Liver (tissue), 8 donors: ENCODE measurements at regions not wholly inside any gene's neighbourhood (a gene's known extent, or its start where the extent isn't known, plus 50 kb on each side); places are given as distances from the start of the nearest gene placed in this dataset.

Experiments used
- DNase-seq: peaks from one replicate; pipeline ENCODE4 v3.0.0-alpha.2; 2017; ENCODE audit warnings: low spot score
- H3K27ac ChIP-seq, 2 donors: one replicate each; pipeline ENCODE4 v1.7.0; 2013; ENCODE audit warnings: inconsistent platforms in 2 of 2, low read length in 2 of 2, control low read depth in 1 of 2, low read depth in 1 of 2, mild to moderate bottlenecking in 1 of 2
- H3K27me3 ChIP-seq, 4 donors: one replicate each; pipeline versions ENCODE4 v1.6.1 to v1.7.0; 2013; ENCODE audit warnings: low read length in 3 of 4, inconsistent platforms in 1 of 4, mild to moderate bottlenecking in 1 of 4, moderate library complexity in 1 of 4; ENCODE audit not compliant: control insufficient read depth in 4 of 4, insufficient read depth in 4 of 4
- H3K36me3 ChIP-seq, 4 donors: one replicate each; pipeline versions ENCODE4 v1.6.1 to v1.7.0; 2013; ENCODE audit warnings: low read length in 3 of 4, mild to moderate bottlenecking in 3 of 4, low read depth in 1 of 4, moderate library complexity in 1 of 4; ENCODE audit not compliant: control insufficient read depth in 4 of 4, insufficient read depth in 3 of 4
- H3K4me1 ChIP-seq, 4 donors: one replicate each; pipeline versions ENCODE4 v1.6.1 to v1.7.0; 2013; ENCODE audit warnings: low read length in 3 of 4, mild to moderate bottlenecking in 3 of 4, moderate library complexity in 1 of 4; ENCODE audit not compliant: control insufficient read depth in 4 of 4, insufficient read depth in 4 of 4
- H3K4me3 ChIP-seq, 3 donors: one replicate each; pipeline versions ENCODE4 v1.6.1 to v1.7.0; 2013; ENCODE audit warnings: low read length in 3 of 3, control low read depth in 1 of 3, low read depth in 1 of 3, mild to moderate bottlenecking in 1 of 3
- H3K9ac ChIP-seq, 2 donors: one replicate each; pipeline ENCODE4 v1.7.0; 2013; ENCODE audit warnings: low read length in 2 of 2, mild to moderate bottlenecking in 2 of 2, moderate library complexity in 2 of 2, control low read depth in 1 of 2, low read depth in 1 of 2
- H3K9me3 ChIP-seq, 4 donors: one replicate each; pipeline versions ENCODE4 v1.6.1 to v1.7.0; 2013; ENCODE audit warnings: low read length in 3 of 4; ENCODE audit not compliant: control insufficient read depth in 4 of 4
- ATF3 ChIP-seq: IDR thresholded peaks from 2 replicates; pipeline ENCODE4 v1.6.1; 2016; ENCODE audit warnings: antibody characterized with exemption
- FOXA1 ChIP-seq: IDR thresholded peaks from 2 replicates; pipeline ENCODE4 v1.6.1; 2016; ENCODE audit warnings: antibody characterized with exemption
- FOXA2 ChIP-seq: IDR thresholded peaks from 2 replicates; pipeline ENCODE4 v1.6.1; 2016; ENCODE audit warnings: antibody characterized with exemption
- GABPA ChIP-seq, 2 donors: IDR thresholded peaks in 1 of 2; conservative IDR thresholded peaks in 1 of 2; 2 replicates each; pipeline ENCODE4 v1.6.1; 2016; ENCODE audit warnings: antibody characterized with exemption in 2 of 2, mild to moderate bottlenecking in 1 of 2, moderate library complexity in 1 of 2
- HNF4A ChIP-seq, 2 donors: conservative IDR thresholded peaks; 2 replicates each; pipeline ENCODE4 v1.6.1; 2016; ENCODE audit warnings: antibody characterized with exemption in 2 of 2, mild to moderate bottlenecking in 2 of 2
- JUND ChIP-seq, 2 donors: IDR thresholded peaks; 2 replicates each; pipeline ENCODE4 v1.6.1; 2016; ENCODE audit warnings: antibody characterized with exemption in 2 of 2
- NR2F2 ChIP-seq: IDR thresholded peaks from 2 replicates; pipeline ENCODE4 v1.6.1; 2016; ENCODE audit warnings: antibody characterized with exemption
- RAD21 ChIP-seq, 2 donors: IDR thresholded peaks; 2 replicates each; pipeline ENCODE4 v1.6.1; 2016; ENCODE audit warnings: antibody characterized with exemption in 2 of 2, mild to moderate bottlenecking in 2 of 2
- RXRA ChIP-seq, 2 donors: IDR thresholded peaks; 2 replicates each; pipeline ENCODE4 v1.6.1; 2017 to 2018; ENCODE audit warnings: antibody characterized with exemption in 2 of 2, mild to moderate bottlenecking in 1 of 2
- YY1 ChIP-seq: IDR thresholded peaks from 2 replicates; pipeline ENCODE4 v1.6.1; 2016; ENCODE audit warnings: antibody characterized with exemption, mild to moderate bottlenecking
- ZBTB33 ChIP-seq: IDR thresholded peaks from 2 replicates; pipeline ENCODE4 v1.6.1; 2016; ENCODE audit warnings: antibody characterized with exemption
- WGBS: extraction: QIAGEN DNeasy Blood & Tissue Kit; methylation state at CpG from one replicate; pipeline ENCODE4 v1.1.7; 2013; 5-methylcytosine and 5-hydroxymethylcytosine counted together
- TF ChIP-seq, protein P1 (sequence below): IDR thresholded peaks from 2 replicates; pipeline ENCODE4 v1.6.1; 2016; ENCODE audit warnings: antibody characterized with exemption, mild to moderate bottlenecking
- TF ChIP-seq, protein P2 (sequence below): fragments of 150-350 bp; IDR thresholded peaks from 2 replicates; pipeline ENCODE4 v1.5.1; 2017; ENCODE audit warnings: improper control_type of control experiment, low read depth, low read length; ENCODE audit not compliant: missing input control
- donor health status: healthy.
- donor health status: healthy.
- donor health status: healthy.
- donor health status: healthy.
- donor health status: healthy.

DNA sequence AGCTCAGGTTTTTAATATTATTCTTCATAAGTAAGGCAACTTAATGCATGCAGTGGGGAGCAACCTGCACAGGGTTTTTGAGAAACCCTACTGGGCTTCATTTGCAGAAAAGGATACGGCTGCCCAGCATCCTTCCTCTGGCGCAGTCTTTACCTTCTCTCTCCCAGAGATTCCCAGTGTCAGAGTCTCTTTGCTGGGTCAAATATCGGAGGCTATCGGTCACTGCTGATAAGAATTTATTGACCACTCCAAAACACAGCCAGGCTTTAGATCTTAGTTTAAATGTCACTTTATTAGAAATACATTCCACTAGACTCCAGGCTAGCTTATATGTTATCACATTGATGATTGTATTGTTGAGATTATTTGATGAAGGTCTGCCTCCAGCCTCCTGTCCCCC lies 147.2 kb upstream of the CPSF6 start (continued):
- TF ChIP-seq ZBTB33 (no peak), ATF3 (no peak), HNF4A (conservative IDR thresholded peaks at IDR 0.05) (no peak), YY1 (no peak), NR2F2 (no peak), GABPA (IDR thresholded peaks at IDR 0.05 in 1 of 2, conservative IDR thresholded peaks at IDR 0.05 in 1 of 2) (no peak), RAD21 (IDR thresholded peaks at IDR 0.05) (no peak)

DNA sequence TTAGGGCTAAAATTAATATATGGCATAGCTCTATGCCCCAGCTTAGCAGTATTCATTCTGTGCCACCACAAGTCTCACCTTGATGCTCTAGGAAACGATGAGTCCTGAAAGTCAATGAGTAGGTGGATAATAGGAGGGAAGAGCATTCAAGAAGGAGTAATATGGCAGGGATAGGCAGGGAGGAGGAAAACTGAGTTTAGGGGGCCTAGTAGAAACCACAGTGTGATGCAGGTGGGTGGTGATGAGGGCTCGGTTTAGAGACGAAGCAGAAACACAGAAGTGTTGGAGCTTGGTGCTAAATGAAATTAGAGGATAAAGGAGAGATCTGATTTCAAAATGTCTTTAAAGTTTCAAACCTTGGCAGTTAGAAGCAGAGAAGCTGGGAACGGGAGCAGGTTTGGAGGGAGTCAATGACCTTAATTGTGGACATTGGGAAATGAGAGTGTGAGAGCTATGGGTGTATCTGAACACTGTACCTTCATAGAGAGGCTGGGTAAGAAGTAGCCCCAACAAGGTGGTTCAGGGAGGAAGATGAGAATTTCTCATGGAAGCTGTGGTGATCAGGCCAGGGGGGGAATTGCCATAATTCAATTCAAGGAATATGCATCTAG lies 144.7 kb upstream of the CPSF6 start:
- Histone ChIP-seq H3K4me3 (no peak overlapping the region), H3K4me1 (peaks cover 0 to 14% (median 5%) of the 10 kb centered on the region in 4 donors), H3K27me3 (no peaks in the 10 kb centered on the region), H3K9ac (no peak overlapping the region), H3K27ac (no peak overlapping the region), H3K9me3 (no peaks in the 10 kb centered on the region), H3K36me3 (no peaks in the 10 kb centered on the region)
- no peak for DNase-seq
- 47% methylated on average over 4 of the region's 4 CpGs for WGBS
- peak; percentile 64 to 77 for TF ChIP-seq RXRA (IDR thresholded peaks at IDR 0.05)
- TF ChIP-seq HNF4A (conservative IDR thresholded peaks at IDR 0.05), result peak in 1 of 2 donors; percentile 20
- TF ChIP-seq, protein P1, sequence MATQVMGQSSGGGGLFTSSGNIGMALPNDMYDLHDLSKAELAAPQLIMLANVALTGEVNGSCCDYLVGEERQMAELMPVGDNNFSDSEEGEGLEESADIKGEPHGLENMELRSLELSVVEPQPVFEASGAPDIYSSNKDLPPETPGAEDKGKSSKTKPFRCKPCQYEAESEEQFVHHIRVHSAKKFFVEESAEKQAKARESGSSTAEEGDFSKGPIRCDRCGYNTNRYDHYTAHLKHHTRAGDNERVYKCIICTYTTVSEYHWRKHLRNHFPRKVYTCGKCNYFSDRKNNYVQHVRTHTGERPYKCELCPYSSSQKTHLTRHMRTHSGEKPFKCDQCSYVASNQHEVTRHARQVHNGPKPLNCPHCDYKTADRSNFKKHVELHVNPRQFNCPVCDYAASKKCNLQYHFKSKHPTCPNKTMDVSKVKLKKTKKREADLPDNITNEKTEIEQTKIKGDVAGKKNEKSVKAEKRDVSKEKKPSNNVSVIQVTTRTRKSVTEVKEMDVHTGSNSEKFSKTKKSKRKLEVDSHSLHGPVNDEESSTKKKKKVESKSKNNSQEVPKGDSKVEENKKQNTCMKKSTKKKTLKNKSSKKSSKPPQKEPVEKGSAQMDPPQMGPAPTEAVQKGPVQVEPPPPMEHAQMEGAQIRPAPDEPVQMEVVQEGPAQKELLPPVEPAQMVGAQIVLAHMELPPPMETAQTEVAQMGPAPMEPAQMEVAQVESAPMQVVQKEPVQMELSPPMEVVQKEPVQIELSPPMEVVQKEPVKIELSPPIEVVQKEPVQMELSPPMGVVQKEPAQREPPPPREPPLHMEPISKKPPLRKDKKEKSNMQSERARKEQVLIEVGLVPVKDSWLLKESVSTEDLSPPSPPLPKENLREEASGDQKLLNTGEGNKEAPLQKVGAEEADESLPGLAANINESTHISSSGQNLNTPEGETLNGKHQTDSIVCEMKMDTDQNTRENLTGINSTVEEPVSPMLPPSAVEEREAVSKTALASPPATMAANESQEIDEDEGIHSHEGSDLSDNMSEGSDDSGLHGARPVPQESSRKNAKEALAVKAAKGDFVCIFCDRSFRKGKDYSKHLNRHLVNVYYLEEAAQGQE, result no peak
- TF ChIP-seq YY1, result peak; percentile 22
- TF ChIP-seq GABPA (IDR thresholded peaks at IDR 0.05 in 1 of 2, conservative IDR thresholded peaks at IDR 0.05 in 1 of 2), result no peak
- TF ChIP-seq RAD21 (IDR thresholded peaks at IDR 0.05), result peak in 1 of 2 donors; percentile 18

DNA sequence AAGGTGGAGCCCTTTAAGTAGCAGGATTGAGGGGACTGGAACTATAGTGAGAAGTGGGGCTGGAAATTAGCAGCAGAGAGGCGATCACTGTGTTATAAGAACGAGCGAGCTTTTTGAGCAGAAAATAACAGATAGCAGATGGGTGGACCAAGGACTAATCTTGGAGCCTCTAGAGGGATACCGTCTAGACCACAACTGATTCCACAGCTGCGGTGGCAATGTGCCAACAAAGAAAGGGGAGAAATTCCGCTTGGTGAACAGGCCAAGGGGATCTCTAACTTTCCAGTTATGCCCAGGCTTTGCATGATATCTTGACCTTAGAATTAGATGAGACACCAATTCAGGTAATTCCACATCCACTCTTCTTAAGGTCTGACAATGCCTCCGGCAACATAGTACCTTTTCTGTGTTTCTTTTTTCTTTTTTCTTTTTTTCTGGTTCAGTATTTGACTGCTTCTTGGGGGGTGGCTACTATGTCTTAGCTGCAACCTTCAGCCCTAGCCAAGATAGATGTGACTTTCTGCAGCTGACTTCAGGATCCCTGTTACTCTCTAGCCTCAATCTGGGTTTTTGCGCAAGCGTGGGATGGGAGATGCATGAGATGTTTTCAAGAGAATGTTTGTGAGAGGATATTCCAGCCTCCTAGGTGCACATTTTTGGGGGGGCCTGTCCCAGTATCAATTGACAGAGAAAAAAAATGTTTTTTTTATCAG lies 143.4 kb upstream of the CPSF6 start:
- H3K4me3 ChIP-seq, result no peak overlapping the region
- no peaks in the 10 kb centered on the region for H3K36me3 ChIP-seq
- H3K4me1 ChIP-seq, result peaks cover 0 to 15% (median 8%) of the 10 kb centered on the region in 4 donors
- H3K9ac ChIP-seq, result no peak overlapping the region
- WGBS, result 89% methylated on average over 9 of the region's 9 CpGs
- no peak for DNase-seq
- H3K27me3 ChIP-seq, result no peaks in the 10 kb centered on the region
- H3K9me3 ChIP-seq, result no peaks in the 10 kb centered on the region
- H3K27ac ChIP-seq, result no peak overlapping the region
- TF ChIP-seq FOXA2, result no peak
- TF ChIP-seq JUND (IDR thresholded peaks at IDR 0.05), result no peak
- no peak for TF ChIP-seq FOXA1
- no peak for TF ChIP-seq RXRA (IDR thresholded peaks at IDR 0.05)
- TF ChIP-seq NR2F2, result no peak
- TF ChIP-seq, protein P1, result no peak
- TF ChIP-seq, protein P2, sequence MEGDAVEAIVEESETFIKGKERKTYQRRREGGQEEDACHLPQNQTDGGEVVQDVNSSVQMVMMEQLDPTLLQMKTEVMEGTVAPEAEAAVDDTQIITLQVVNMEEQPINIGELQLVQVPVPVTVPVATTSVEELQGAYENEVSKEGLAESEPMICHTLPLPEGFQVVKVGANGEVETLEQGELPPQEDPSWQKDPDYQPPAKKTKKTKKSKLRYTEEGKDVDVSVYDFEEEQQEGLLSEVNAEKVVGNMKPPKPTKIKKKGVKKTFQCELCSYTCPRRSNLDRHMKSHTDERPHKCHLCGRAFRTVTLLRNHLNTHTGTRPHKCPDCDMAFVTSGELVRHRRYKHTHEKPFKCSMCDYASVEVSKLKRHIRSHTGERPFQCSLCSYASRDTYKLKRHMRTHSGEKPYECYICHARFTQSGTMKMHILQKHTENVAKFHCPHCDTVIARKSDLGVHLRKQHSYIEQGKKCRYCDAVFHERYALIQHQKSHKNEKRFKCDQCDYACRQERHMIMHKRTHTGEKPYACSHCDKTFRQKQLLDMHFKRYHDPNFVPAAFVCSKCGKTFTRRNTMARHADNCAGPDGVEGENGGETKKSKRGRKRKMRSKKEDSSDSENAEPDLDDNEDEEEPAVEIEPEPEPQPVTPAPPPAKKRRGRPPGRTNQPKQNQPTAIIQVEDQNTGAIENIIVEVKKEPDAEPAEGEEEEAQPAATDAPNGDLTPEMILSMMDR, result no peak
- no peak for TF ChIP-seq GABPA (IDR thresholded peaks at IDR 0.05 in 1 of 2, conservative IDR thresholded peaks at IDR 0.05 in 1 of 2)
- TF ChIP-seq ZBTB33, result no peak
